ENCODE measurements at regions not wholly inside any gene's neighbourhood (a gene's known extent, or its start where the extent isn't known, plus 50 kb on each side); places are given as distances from the start of the nearest gene placed in this dataset.
A peak's percentile ranks its signal among the peaks of the same experiment; 100 is the strongest.

- TF ChIP-seq CTCF (IDR thresholded peaks at IDR 0.05; ENCODE audit: low read depth, low read length, missing input control) = peak; percentile 41
- TF ChIP-seq RAD21 (IDR thresholded peaks at IDR 0.05) = peak; percentile 68 to 83
- TF ChIP-seq YY1 (IDR thresholded peaks at IDR 0.05) = no peak
- no peak for TF ChIP-seq RXRA (IDR thresholded peaks at IDR 0.05)
- TF ChIP-seq SP1 (IDR thresholded peaks at IDR 0.05) = no peak
- TF ChIP-seq, protein P1, sequence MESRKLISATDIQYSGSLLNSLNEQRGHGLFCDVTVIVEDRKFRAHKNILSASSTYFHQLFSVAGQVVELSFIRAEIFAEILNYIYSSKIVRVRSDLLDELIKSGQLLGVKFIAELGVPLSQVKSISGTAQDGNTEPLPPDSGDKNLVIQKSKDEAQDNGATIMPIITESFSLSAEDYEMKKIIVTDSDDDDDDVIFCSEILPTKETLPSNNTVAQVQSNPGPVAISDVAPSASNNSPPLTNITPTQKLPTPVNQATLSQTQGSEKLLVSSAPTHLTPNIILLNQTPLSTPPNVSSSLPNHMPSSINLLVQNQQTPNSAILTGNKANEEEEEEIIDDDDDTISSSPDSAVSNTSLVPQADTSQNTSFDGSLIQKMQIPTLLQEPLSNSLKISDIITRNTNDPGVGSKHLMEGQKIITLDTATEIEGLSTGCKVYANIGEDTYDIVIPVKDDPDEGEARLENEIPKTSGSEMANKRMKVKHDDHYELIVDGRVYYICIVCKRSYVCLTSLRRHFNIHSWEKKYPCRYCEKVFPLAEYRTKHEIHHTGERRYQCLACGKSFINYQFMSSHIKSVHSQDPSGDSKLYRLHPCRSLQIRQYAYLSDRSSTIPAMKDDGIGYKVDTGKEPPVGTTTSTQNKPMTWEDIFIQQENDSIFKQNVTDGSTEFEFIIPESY (IDR thresholded peaks at IDR 0.05) = no peak
- no peak for TF ChIP-seq REST (IDR thresholded peaks at IDR 0.05)
- no peak for TF ChIP-seq MAX (IDR thresholded peaks at IDR 0.05)
- no peak for TF ChIP-seq GABPA (IDR thresholded peaks at IDR 0.05 in 1 of 2, conservative IDR thresholded peaks at IDR 0.05 in 1 of 2)
- TF ChIP-seq HNF4G (IDR thresholded peaks at IDR 0.05) = no peak
Measured at GRCh38 chr2:41806286-41806685, 241.5 kb upstream of the PKDCC start.
